Jurkat, Clone E6-1 (cell line): ENCODE measurements at regions not wholly inside any gene's neighbourhood (a gene's known extent, or its start where the extent isn't known, plus 50 kb on each side); places are given as distances from the start of the nearest gene placed in this dataset.
"Not testable (repeated sequence)": the region's sequence is repeated elsewhere in the genome, so short reads cannot be mapped to it uniquely, and the experiment has no call there.

Source experiments
- DNase-seq: peaks from one replicate; pipeline ENCODE4 v3.0.0-alpha.2; 2011; ENCODE audit warnings: low read depth, low spot score
- H3K4me3 ChIP-seq: 2 replicates; pipeline ENCODE4 v1.5.1; 2011; ENCODE audit warnings: mild to moderate bottlenecking, low read length, control low read depth, moderate library complexity

DNA sequence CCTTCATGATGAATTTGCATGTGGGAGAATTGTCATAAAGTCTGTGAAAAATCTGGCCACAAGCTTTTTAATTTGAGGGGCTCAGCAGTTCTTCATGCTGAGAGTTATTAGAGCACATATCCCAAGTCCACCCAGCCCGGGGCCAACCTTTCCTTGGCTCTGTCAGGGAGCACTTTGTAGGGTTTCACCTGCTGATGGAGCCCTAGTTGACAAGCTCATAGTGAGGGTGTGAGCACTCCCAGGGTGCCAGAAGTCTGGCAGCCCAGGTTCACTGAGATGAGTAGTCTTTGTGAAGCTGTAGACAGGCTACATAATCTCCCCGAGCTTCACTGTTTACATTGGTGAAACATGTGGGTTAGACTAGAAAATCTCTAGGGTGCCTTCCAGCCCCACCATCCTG is 97.2 kb upstream of the NREP start:
- H3K4me3 ChIP-seq, result no peak overlapping the region
- no peak for DNase-seq

- peak; percentile 45 for DNase-seq
- H3K4me3 ChIP-seq, result no peak overlapping the region
These were observed 96.8 kb upstream of the NREP start for GRCh38 chr5:111853748-111854147.

DNA sequence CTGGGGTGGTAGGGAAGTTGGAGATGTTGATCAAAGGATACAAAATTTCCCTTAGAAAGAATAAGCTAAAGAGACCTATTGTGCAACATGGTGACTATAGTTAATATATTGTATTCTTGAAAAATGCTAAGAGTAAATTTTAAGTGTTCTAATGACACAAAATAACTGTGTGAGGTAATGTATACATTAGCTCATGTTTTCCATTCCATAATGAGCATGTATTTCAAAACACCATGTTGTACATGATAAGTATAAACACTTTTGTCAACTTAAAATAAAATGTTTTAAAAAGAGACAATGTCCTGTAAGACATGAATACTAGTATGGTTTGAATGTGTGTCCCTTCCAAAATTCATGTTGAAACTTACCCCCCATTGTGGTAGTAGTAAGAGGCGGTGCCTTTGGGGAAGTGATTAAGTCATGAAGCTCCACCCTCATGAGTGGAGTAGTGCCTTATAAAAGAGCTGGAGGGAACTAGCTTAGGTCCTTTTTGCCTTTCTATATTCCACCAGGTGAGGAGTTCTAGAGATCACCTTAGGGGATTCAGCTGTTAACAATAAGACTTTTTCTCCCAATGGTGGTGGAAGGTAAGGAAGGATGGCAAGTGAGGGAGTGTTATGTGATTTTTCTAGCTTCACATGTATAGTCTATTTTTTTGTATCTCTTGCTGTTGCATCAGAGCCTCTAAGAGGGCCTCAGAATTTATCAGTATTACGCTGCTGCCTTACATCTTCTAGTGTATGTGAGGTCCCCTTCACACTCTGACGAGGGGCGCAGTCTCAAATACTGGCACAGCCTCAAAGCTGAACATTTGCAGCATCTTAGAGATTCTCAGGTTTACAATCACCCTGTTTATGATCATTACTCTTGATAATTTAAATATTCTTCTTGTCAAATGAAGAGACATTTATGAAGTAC is 94.9 kb upstream of the NREP start:
- no peak for DNase-seq
- H3K4me3 ChIP-seq, result no peak overlapping the region

DNA sequence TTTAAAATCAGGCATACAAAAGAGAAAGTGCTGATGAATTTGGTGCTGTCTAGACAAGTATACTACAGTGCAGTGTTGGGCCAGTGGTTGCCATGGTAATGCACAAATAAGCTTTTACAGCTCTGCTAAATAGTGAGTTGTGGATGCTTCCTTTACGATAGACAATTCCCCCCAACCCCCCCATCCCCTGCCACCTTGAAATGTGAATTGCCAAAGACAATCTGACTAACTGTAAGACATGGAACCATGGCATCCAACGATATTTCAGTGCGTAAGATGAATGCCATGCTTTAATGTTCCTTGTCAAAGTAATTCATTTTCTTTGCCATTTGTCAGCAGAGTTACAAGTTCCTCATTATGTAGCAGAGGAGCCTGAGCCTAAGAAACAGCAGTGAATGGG is 91.5 kb upstream of the NREP start:
- no peak for DNase-seq
- no peak overlapping the region for H3K4me3 ChIP-seq

DNA sequence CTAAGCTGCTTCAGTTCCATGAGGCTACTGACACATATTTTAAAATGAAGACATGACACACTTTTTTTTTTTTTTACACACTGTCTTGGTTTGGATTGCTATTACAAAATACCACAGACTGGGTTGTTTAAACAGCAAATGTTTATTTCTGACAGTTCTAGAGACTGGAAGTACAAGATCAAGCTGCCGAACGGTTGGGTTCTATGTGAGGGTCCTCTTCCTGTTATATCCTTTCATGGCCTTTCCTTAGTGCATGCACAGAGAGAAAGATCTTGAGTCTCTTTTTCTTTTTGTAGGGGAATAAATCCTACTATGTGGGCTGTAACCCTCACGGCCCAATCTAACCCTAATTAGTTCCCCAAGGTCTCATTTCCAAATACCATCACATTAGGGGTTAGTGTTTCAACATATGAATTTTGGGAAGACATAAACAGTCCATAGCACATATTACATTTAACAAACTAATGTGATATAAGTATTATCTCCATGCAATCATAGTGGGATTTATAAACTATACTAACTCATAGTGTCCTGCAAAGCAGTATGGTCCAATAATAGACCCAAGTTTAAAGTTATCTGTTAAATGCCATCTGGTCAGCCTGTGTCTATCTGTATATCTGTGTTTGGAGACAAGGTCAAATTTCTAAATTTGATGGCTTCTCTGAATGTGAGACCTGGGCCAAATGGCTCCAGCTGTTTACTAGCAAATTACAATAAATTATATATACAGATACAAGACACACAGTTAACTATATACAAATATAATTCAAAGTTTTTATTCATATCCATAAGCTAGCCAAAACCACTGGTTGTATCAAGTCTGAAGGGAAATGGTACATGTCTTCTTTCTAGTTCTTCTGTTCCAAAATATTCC is 90.3 kb upstream of the NREP start:
- no peak overlapping the region for H3K4me3 ChIP-seq
- DNase-seq, result no peak

GRCh38 chr5:111840036-111840674 is 83.2 kb upstream of the NREP start:
- DNase-seq, result no peak
- no peak overlapping the region for H3K4me3 ChIP-seq

GRCh38 chr5:111839438-111839837 is 82.4 kb upstream of the NREP start:
- no peak for DNase-seq
- H3K4me3 ChIP-seq, result no peak overlapping the region

DNA sequence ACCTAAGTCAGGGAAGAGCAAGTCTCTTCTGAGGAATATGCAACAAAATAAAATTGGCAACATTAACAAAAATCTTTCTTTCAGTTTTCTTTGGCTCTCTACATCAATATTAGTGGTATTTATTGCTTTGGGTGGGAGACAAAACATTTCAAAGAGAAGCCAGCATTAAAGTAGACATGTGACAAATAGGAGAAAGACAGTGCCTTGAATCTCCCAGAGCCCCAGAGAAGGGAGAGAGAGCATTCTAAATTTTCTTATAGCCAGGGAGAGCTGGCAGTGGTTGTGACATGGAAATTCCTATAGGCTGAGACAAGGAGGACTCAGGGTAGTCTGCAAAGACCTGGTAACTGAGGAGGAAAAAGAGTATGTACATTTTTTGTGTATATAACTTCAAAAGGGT is 79.4 kb upstream of the NREP start:
- DNase-seq, result no peak
- no peak overlapping the region for H3K4me3 ChIP-seq

GRCh38 chr5:111834926-111835599 is 78.1 kb upstream of the NREP start:
- no peak overlapping the region for H3K4me3 ChIP-seq
- no peak for DNase-seq

DNA sequence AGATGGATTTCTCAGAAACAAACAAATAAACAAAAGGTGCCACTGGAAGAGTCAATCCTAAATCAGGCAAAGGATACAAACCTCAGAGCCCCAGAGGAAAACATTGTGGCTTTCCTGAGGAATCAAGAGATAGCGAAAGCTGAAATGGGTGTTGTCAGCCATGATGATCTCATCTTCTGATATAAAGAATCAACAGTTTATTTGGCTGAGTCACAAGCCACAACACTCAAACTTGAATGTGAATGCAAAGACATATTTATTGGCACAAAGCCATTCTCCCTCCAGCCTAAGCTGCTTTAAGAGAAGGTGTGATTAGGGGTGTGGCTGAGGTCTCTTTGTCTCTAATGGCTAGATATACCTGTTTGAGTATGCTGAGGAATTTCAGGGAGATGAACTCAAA is 73.3 kb upstream of the NREP start:
- no peak overlapping the region for H3K4me3 ChIP-seq
- peak; percentile 38 for DNase-seq

- DNase-seq, result no peak
- H3K4me3 ChIP-seq, result no peak overlapping the region
These were observed 72.7 kb upstream of the NREP start for GRCh38 chr5:111829701-111830100.

DNA sequence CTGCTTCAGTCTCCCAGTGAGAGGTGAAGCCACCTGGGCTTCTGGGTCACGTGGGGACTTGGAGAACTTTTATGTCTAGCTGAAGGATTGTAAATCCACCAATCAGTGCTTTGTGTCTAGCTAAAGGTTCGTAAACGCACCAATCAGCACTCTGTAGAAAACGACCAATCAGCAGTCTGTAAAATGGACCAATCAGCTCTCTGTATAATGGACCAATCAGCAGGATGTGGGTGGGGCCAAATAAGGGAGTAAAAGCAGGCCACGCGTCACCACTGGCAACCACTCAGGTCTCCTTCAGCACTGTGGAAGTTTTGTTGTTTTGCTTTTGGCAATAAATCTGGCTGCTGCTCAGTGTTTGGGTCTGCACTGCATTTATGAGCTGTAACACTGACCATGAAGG is 69.1 kb upstream of the NREP start:
- H3K4me3 ChIP-seq, result no peak overlapping the region
- no peak for DNase-seq

DNA sequence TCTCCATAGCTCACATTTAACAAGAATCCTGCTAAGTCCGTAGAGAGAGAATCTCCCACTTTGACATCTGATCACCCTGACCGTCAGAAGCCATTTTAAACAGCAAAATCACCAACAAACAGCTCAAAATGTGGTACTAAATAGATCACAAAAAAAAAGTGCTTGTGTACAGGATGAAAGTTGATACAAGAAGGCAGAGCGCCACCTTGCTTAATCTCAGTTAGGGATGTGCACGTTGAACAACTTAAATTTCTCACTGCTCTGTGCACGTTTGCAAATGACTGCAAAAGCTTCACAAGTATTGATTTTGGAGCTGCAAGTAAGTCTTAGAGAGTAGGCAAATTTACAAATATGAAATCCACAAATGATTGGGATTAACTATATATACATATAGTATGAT is 63.1 kb upstream of the NREP start:
- DNase-seq, result no peak
- no peak overlapping the region for H3K4me3 ChIP-seq

DNA sequence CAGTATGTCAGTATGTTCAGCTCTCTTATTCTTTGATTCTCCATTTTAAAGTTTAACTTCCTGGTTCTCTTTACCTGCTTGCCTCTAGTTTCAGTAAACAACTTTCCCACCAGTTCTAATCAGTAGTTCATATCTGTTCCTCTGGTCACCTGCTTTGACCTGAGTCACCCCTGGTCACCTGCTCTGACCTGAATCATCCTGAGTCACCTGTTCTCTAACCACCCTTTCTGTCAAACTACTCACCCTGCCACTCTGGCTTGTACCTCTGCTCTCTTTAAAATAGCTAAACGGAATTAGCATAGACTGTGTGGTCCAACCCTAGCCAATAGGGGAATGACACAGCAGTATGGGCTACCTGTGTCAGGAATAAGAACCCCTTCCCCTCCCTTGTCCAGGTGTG is 62.0 kb upstream of the NREP start:
- H3K4me3 ChIP-seq, DNase-seq: not testable (repeated sequence)

GRCh38 chr5:111813537-111813936 is 56.5 kb upstream of the NREP start:
- no peak overlapping the region for H3K4me3 ChIP-seq
- DNase-seq, result no peak

GRCh38 chr5:111810112-111810511 is 53.1 kb upstream of the NREP start:
- H3K4me3 ChIP-seq, result no peak overlapping the region
- no peak for DNase-seq
